Neutrophil (primary cell): ENCODE measurements at regions not wholly inside any gene's neighbourhood (a gene's known extent, or its start where the extent isn't known, plus 50 kb on each side); places are given as distances from the start of the nearest gene placed in this dataset.

Source experiments
- H3K27ac ChIP-seq: fragments of 200-600 bp; sonication (generic); 2 replicates; pipeline ENCODE4 v1.5.1; 2016; ENCODE audit warnings: mild to moderate bottlenecking, moderate library complexity
- H3K27me3 ChIP-seq: fragments of 200-600 bp; sonication (generic); 2 replicates; pipeline ENCODE4 v1.6.0; 2016; ENCODE audit warnings: mild to moderate bottlenecking
- H3K36me3 ChIP-seq: fragments of 200-600 bp; sonication (generic); 2 replicates; pipeline ENCODE4 v1.5.1; 2017
- H3K4me1 ChIP-seq, 2 experiments: fragments of 200-600 bp in 1 of 2; sonication (generic) in 1 of 2; 1 replicate in 1 of 2; 2 replicates in 1 of 2; pipeline versions ENCODE4 v1.5.1 to v1.6.1; 2013 to 2016; ENCODE audit warnings: low read depth in 1 of 2, low read length in 1 of 2, mild to moderate bottlenecking in 1 of 2, moderate library complexity in 1 of 2; ENCODE audit not compliant: control insufficient read depth in 1 of 2, insufficient read depth in 1 of 2
- H3K4me3 ChIP-seq, 2 experiments: fragments of 200-600 bp in 1 of 2; sonication (generic) in 1 of 2; 1 replicate in 1 of 2; 2 replicates in 1 of 2; pipeline ENCODE4 v1.5.1; 2013 to 2016; ENCODE audit warnings: low read depth in 1 of 2, low read length in 1 of 2, mild to moderate bottlenecking in 1 of 2, moderate library complexity in 1 of 2
- H3K9me3 ChIP-seq: fragments of 200-600 bp; sonication (generic); 2 replicates; pipeline ENCODE4 v1.5.1; 2016
- CTCF ChIP-seq: fragments of 200-600 bp; sonication (generic); IDR thresholded peaks from 2 replicates; pipeline ENCODE4 v1.5.1; 2016; ENCODE audit warnings: antibody characterized with exemption

GRCh38 chr21:25314247-25314646, 293.0 kb downstream of the MRPL39 start:
- H3K4me3 ChIP-seq: no peak overlapping the region
- no peaks in the 10 kb centered on the region for H3K4me1 ChIP-seq
- no peak overlapping the region for H3K27ac ChIP-seq
- no peak for TF ChIP-seq CTCF
- no peaks in the 10 kb centered on the region for H3K36me3 ChIP-seq
- no peaks in the 10 kb centered on the region for H3K27me3 ChIP-seq
- H3K9me3 ChIP-seq: no peaks in the 10 kb centered on the region

DNA sequence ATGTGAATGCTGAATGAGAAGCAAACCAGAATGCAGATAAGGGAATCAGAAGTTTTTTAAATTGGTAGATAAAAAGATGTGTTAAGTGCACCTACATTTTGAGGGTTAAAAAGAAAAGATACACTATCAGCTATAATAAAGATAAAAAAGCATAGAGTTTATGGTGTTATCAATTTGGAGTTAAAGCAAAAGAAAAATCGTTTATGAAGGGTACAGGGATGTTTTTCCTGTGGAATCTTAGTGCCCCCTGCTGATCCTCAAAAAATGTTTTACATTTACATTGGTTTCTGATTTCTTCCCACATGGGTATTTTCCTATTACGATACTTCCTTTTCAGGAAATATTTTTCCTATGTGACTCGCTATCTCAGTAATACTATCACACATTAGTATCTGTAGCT, 293.5 kb downstream of the MRPL39 start:
- Histone ChIP-seq H3K36me3 (no peaks in the 10 kb centered on the region), H3K27me3 (no peaks in the 10 kb centered on the region), H3K4me3 (no peak overlapping the region), H3K9me3 (peaks cover 4% of the 10 kb centered on the region), H3K4me1 (no peaks in the 10 kb centered on the region), H3K27ac (no peak overlapping the region)
- TF ChIP-seq CTCF: no peak

DNA sequence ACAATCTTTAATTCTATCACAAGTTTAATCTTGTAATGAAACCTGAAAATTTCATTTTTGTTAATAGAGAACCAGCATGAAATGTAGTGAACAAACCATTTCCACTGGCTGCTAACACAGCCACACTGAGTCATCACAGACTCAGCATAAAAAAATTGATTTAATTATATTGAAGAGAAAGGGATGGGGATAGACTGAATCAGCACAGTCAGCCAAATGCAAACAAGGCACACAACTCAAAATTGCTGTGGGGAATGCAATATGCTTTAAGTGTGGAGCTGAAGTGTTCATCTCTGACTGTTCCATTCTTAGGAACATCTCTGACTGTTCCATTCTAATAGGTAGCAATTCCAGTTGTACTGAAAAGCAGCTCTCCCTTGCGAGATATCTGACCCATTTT, 299.8 kb downstream of the MRPL39 start:
- TF ChIP-seq CTCF: no peak
- H3K4me3 ChIP-seq: no peak overlapping the region
- H3K4me1 ChIP-seq: no peaks in the 10 kb centered on the region
- H3K9me3 ChIP-seq: peaks cover 6% of the 10 kb centered on the region
- H3K27me3 ChIP-seq: no peaks in the 10 kb centered on the region
- H3K36me3 ChIP-seq: no peaks in the 10 kb centered on the region
- no peak overlapping the region for H3K27ac ChIP-seq

DNA sequence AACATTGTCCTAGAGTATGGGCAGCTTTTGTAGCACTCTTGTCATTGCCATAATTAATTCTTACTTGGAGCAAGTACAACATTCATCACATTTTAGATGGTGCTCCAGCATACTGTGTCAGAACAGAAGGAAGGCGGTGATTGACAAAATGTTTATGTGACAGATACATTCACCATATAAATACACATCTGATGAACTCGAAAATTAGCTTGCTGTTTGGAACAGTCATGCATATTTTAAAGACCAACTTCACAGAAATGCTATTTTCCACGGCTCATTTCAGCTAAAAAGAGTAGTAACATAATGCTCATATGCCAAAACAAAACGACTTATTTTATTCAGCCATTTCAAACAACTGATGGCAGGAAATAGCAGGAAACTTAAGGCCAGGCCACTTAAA, 302.7 kb downstream of the MRPL39 start:
- Histone ChIP-seq H3K4me3 (no peak overlapping the region), H3K36me3 (no peaks in the 10 kb centered on the region), H3K27me3 (no peaks in the 10 kb centered on the region), H3K4me1 (no peaks in the 10 kb centered on the region), H3K27ac (no peak overlapping the region), H3K9me3 (peaks cover 6% of the 10 kb centered on the region)
- TF ChIP-seq CTCF: no peak

DNA sequence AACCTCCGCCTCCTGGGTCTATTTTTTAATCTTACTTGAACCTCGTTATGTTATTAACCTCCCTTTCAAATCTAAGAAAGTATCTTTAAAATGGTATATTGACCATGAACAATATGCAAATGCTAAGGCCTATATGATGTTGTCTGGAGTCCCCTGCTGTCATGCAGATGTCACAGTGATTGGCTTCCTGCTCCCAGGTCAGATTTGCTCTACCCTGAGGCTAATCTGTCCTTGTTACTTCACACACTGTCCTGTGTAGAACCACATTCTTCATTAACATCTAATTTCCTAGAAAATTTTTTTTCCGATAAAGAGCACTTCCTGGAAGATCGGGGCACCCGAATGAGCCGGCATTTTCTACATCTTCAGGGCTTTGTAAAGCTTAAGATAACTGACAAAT, 306.6 kb downstream of the MRPL39 start:
- TF ChIP-seq CTCF: no peak
- Histone ChIP-seq H3K9me3 (no peaks in the 10 kb centered on the region), H3K4me1 (no peaks in the 10 kb centered on the region), H3K27ac (no peak overlapping the region), H3K27me3 (no peaks in the 10 kb centered on the region), H3K4me3 (no peak overlapping the region), H3K36me3 (no peaks in the 10 kb centered on the region)
